ENCODE measurements at regions not wholly inside any gene's neighbourhood (a gene's known extent, or its start where the extent isn't known, plus 50 kb on each side); places are given as distances from the start of the nearest gene placed in this dataset.
"Not testable (repeated sequence)": the region's sequence is repeated elsewhere in the genome, so short reads cannot be mapped to it uniquely, and the experiment has no call there.

- not testable (repeated sequence) for TF ChIP-seq CTCF (conservative IDR thresholded peaks at IDR 0.05 in 1 of 2, IDR thresholded peaks at IDR 0.05 in 1 of 2; ENCODE audit: low read depth in 1 of 2, low read length in 2 of 2); EZH2 (IDR thresholded peaks at IDR 0.05; ENCODE audit: low read length, missing control alignments)
Measured at GRCh38 chr17:52846767-52847166, 688.3 kb upstream of the CA10 start.
